Adrenal gland (tissue), 9 donors: ENCODE measurements at regions not wholly inside any gene's neighbourhood (a gene's known extent, or its start where the extent isn't known, plus 50 kb on each side); places are given as distances from the start of the nearest gene placed in this dataset.

Source experiments
- DNase-seq, 7 donors: peaks; one replicate each; pipeline ENCODE4 v3.0.0-alpha.2; 2019 to 2020
- H3K27ac ChIP-seq, 5 donors: fragments of 200-600 bp; sonication (generic) in 4 of 5; 1 replicate in 3 of 5; 2 replicates in 2 of 5; pipeline versions ENCODE4 v1.5.1 to v1.8.0; 2016 to 2020; ENCODE audit warnings: mild to moderate bottlenecking in 1 of 5
- H3K27me3 ChIP-seq: fragments of 200-600 bp; 2 replicates; pipeline ENCODE4 v1.8.0; 2021
- H3K36me3 ChIP-seq, 2 donors: fragments of 200-600 bp; replicated peaks in 1 of 2; 1 replicate in 1 of 2; 2 replicates in 1 of 2; pipeline versions ENCODE4 v1.5.1 to v1.8.0; 2018 to 2022
- H3K4me1 ChIP-seq, 2 donors: fragments of 200-600 bp; replicated peaks in 1 of 2; 1 replicate in 1 of 2; 2 replicates in 1 of 2; pipeline versions ENCODE4 v1.5.1 to v1.8.0; 2018 to 2021
- H3K4me3 ChIP-seq, 4 donors: fragments of 200-600 bp; sonication (generic) in 3 of 4; one replicate each; pipeline ENCODE4 v1.5.1; 2016 to 2018
- H3K9me3 ChIP-seq, 3 donors: fragments of 200-600 bp; sonication (generic) in 1 of 3; replicated peaks in 1 of 3; 1 replicate in 2 of 3; 2 replicates in 1 of 3; pipeline versions ENCODE4 v1.5.1 to v1.8.0; 2016 to 2021
- CTCF ChIP-seq, 6 experiments: fragments of 450-650 bp in 4 of 6; fragments of 200-600 bp in 2 of 6; sonication (generic) in 1 of 6; IDR thresholded peaks; 1 replicate in 5 of 6; 2 replicates in 1 of 6; pipeline versions ENCODE4 v1.5.1 to v1.8.0; 2016 to 2021; ENCODE audit warnings: antibody characterized with exemption in 6 of 6, mild to moderate bottlenecking in 2 of 6, moderate library complexity in 1 of 6
- POLR2A ChIP-seq, 2 donors: fragments of 450-650 bp; IDR thresholded peaks; one replicate each; pipeline ENCODE4 v1.6.1; 2017; ENCODE audit warnings: antibody characterized with exemption in 2 of 2, mild to moderate bottlenecking in 2 of 2, moderate library complexity in 1 of 2
- WGBS, 4 donors: extraction: QIAGEN DNeasy Blood & Tissue Kit in 2 of 4; methylation state at CpG; one replicate each; pipeline versions ENCODE4 v1.1.5 to v1.1.7; 2013 to 2017; 5-methylcytosine and 5-hydroxymethylcytosine counted together
- intact Hi-C, 2 donors: fragments of 100-400 bp; cut with DNase I; formaldehyde crosslinking; loops; one replicate each; pipeline versions ENCODE4 v1.14.1 to v1.15.0; 2022 to 2023
- donor health status: healthy with polysubstance abuse.
- donor health status: Bipolar disorder and iron deficiency.
- donor health status: DM: yes; HTN: yes; CAD: no.
- donor health status: DM: no; HTN: no; CAD: no.
- donor health status: DM: no; HTN: no; CAD: no.

- Histone ChIP-seq H3K27me3 (no peaks in the 10 kb centered on the region), H3K4me1 (no peaks in the 10 kb centered on the region), H3K36me3 (no peaks in the 10 kb centered on the region), H3K4me3 (no peak overlapping the region), H3K9me3 (no peaks in the 10 kb centered on the region), H3K27ac (no peak overlapping the region)
- DNase-seq: peak in 1 of 7 donors; percentile 5
- intact Hi-C loops: no loop called here
- 97 to 99% (median 98%) methylated on average over 4 of the region's 4 CpGs for WGBS, 4 donors
- TF ChIP-seq POLR2A (IDR thresholded peaks at IDR 0.05) (no peak), CTCF (IDR thresholded peaks at IDR 0.05) (no peak)
These were observed 104.1 kb downstream of the IL12A start for GRCh38 chr3:160092760-160093159.

- peak in 1 of 7 donors; percentile 11 for DNase-seq
- H3K27me3 ChIP-seq: no peaks in the 10 kb centered on the region
- 90 to 94% (median 93%) methylated on average over 4 of the region's 4 CpGs for WGBS, 4 donors
- H3K4me3 ChIP-seq: no peak overlapping the region
- no peaks in the 10 kb centered on the region for H3K9me3 ChIP-seq
- no peak overlapping the region for H3K27ac ChIP-seq
- TF ChIP-seq CTCF (IDR thresholded peaks at IDR 0.05) (no peak), POLR2A (IDR thresholded peaks at IDR 0.05) (no peak)
- intact Hi-C loops: no loop called here
- H3K36me3 ChIP-seq: no peaks in the 10 kb centered on the region
- H3K4me1 ChIP-seq: no peaks in the 10 kb centered on the region
These were observed 105.9 kb downstream of the IL12A start for GRCh38 chr3:160094562-160094961.

GRCh38 chr3:160097478-160097877 is 108.8 kb downstream of the IL12A start:
- no peak overlapping the region for H3K4me3 ChIP-seq
- no peaks in the 10 kb centered on the region for H3K27me3 ChIP-seq
- no peaks in the 10 kb centered on the region for H3K9me3 ChIP-seq
- intact Hi-C loops: no loop called here
- no peak for DNase-seq
- H3K27ac ChIP-seq: no peak overlapping the region
- no peaks in the 10 kb centered on the region for H3K4me1 ChIP-seq
- WGBS, 4 donors: 92 to 96% (median 95%) methylated on average over 10 to 11 of the region's 11 CpGs
- TF ChIP-seq POLR2A (IDR thresholded peaks at IDR 0.05) (no peak), CTCF (IDR thresholded peaks at IDR 0.05) (no peak)
- no peaks in the 10 kb centered on the region for H3K36me3 ChIP-seq

GRCh38 chr3:160098261-160098908 is 109.8 kb downstream of the IL12A start:
- H3K27ac ChIP-seq: no peak overlapping the region

More at GRCh38 chr3:160098261-160098908, 109.8 kb downstream of the IL12A start:
- Histone ChIP-seq H3K9me3 (no peaks in the 10 kb centered on the region), H3K36me3 (no peaks in the 10 kb centered on the region), H3K4me3 (no peak overlapping the region), H3K27me3 (no peaks in the 10 kb centered on the region), H3K4me1 (no peaks in the 10 kb centered on the region)
- intact Hi-C loops: no loop called here
- DNase-seq: no peak
- no peak for TF ChIP-seq CTCF (IDR thresholded peaks at IDR 0.05)
- no peak for TF ChIP-seq POLR2A (IDR thresholded peaks at IDR 0.05)
- 82 to 86% (median 83%) methylated on average over 2 to 5 of the region's 5 CpGs for whole genome bisulfite sequencing, 4 donors
